ENCODE measurements at regions not wholly inside any gene's neighbourhood (a gene's known extent, or its start where the extent isn't known, plus 50 kb on each side); places are given as distances from the start of the nearest gene placed in this dataset.

- no peak for TF ChIP-seq ZNF764 (CRISPR knock-in tag; IDR thresholded peaks at IDR 0.05; ENCODE audit: low read depth)
- TF ChIP-seq, protein P1, sequence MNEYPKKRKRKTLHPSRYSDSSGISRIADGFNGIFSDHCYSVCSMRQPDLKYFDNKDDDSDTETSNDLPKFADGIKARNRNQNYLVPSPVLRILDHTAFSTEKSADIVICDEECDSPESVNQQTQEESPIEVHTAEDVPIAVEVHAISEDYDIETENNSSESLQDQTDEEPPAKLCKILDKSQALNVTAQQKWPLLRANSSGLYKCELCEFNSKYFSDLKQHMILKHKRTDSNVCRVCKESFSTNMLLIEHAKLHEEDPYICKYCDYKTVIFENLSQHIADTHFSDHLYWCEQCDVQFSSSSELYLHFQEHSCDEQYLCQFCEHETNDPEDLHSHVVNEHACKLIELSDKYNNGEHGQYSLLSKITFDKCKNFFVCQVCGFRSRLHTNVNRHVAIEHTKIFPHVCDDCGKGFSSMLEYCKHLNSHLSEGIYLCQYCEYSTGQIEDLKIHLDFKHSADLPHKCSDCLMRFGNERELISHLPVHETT (CRISPR knock-in tag; conservative IDR thresholded peaks at IDR 0.05 in 1 of 2, IDR thresholded peaks at IDR 0.05 in 1 of 2), result no peak
- no peak for TF ChIP-seq MAX (CRISPR knock-in tag; IDR thresholded peaks at IDR 0.05)
- TF ChIP-seq ZNF311 (CRISPR knock-in tag; IDR thresholded peaks at IDR 0.05), result no peak
- no peak for TF ChIP-seq MAFK (IDR thresholded peaks at IDR 0.05; ENCODE audit: low read length)
- TF ChIP-seq SIN3A (IDR thresholded peaks at IDR 0.05; ENCODE audit: borderline replicate concordance in 2 of 2, control insufficient read depth in 1 of 2, low read depth in 2 of 2, low read length in 2 of 2), result no peak
- TF ChIP-seq USF2 (CRISPR knock-in tag; IDR thresholded peaks at IDR 0.05), result no peak
- no peak for TF ChIP-seq ZNF121 (CRISPR knock-in tag; conservative IDR thresholded peaks at IDR 0.05)
- no peak for TF ChIP-seq KAT8 (IDR thresholded peaks at IDR 0.05; ENCODE audit: low read depth)
- TF ChIP-seq, protein P2, sequence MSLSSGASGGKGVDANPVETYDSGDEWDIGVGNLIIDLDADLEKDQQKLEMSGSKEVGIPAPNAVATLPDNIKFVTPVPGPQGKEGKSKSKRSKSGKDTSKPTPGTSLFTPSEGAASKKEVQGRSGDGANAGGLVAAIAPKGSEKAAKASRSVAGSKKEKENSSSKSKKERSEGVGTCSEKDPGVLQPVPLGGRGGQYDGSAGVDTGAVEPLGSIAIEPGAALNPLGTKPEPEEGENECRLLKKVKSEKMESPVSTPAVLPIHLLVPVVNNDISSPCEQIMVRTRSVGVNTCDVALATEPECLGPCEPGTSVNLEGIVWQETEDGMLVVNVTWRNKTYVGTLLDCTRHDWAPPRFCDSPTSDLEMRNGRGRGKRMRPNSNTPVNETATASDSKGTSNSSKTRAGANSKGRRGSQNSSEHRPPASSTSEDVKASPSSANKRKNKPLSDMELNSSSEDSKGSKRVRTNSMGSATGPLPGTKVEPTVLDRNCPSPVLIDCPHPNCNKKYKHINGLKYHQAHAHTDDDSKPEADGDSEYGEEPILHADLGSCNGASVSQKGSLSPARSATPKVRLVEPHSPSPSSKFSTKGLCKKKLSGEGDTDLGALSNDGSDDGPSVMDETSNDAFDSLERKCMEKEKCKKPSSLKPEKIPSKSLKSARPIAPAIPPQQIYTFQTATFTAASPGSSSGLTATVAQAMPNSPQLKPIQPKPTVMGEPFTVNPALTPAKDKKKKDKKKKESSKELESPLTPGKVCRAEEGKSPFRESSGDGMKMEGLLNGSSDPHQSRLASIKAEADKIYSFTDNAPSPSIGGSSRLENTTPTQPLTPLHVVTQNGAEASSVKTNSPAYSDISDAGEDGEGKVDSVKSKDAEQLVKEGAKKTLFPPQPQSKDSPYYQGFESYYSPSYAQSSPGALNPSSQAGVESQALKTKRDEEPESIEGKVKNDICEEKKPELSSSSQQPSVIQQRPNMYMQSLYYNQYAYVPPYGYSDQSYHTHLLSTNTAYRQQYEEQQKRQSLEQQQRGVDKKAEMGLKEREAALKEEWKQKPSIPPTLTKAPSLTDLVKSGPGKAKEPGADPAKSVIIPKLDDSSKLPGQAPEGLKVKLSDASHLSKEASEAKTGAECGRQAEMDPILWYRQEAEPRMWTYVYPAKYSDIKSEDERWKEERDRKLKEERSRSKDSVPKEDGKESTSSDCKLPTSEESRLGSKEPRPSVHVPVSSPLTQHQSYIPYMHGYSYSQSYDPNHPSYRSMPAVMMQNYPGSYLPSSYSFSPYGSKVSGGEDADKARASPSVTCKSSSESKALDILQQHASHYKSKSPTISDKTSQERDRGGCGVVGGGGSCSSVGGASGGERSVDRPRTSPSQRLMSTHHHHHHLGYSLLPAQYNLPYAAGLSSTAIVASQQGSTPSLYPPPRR (CRISPR knock-in tag; IDR thresholded peaks at IDR 0.05; ENCODE audit: borderline replicate concordance), result no peak
- no peak for TF ChIP-seq EP300 (IDR thresholded peaks at IDR 0.05; ENCODE audit: low read length)
- TF ChIP-seq ZFP1 (CRISPR knock-in tag; IDR thresholded peaks at IDR 0.05), result no peak
Observed at GRCh38 chr13:88288326-88288725, 617.2 kb downstream of the SLITRK5 start.

All from K562 (cell line).